HG03039 (cell line): ENCODE measurements at regions not wholly inside any gene's neighbourhood (a gene's known extent, or its start where the extent isn't known, plus 50 kb on each side); places are given as distances from the start of the nearest gene placed in this dataset.
"Not testable (repeated sequence)": the region's sequence is repeated elsewhere in the genome, so short reads cannot be mapped to it uniquely, and the experiment has no call there.

Experiments
- ATAC-seq: cut with Tn5 transposase; IDR thresholded peaks from one replicate; pipeline ENCODE4 v1.9.1; 2021; ENCODE audit warnings: mild to moderate bottlenecking, moderate library complexity; ENCODE audit not compliant: unreplicated experiment

DNA sequence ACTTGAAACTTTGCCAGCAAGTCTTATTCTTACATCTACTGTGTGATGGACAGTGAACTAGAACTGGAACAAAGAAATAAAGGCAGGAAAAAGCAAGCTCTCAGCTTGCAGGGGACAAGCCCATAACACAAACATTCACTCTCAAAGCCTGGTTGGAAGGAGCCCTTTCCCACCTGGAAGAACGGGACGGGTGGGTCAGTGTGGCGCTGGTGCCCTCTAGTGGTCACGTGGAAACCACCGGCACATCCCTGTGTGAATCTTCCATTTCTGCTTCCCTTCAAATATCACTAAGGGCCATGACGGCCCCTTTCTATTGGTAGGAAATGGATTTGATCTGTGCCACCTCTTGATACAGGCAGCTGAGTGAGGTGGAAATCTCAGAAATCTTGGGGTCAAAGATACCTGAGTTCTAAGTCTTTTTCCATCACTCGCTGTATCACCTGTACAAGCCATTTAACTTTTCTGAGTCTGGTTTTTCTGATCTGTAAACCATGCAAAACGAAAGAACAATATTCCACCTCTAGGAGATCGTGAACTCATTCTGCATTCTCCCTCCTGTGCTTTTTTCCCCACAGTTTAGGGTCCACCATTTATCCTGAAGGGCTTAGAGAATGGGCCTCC, 211.6 kb downstream of the MSX2 start:
- no peak for ATAC-seq

DNA sequence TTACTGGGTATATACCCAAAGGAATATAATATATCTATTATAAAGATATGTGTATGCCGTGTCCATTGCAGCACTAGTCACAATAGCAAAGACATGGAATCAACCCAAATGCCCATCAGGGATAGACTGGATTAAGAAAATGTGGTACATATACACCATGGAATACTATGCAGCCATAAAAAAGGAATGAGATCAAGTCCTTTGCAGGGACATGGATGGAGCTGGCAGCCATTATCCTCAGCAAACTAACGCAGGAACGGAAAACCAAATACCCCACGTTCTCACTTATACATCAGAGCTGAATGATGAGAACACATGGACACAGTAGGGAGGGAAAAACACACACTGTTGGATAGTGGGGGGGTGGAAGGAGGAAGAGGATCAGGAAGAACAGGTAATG, 206.7 kb downstream of the MSX2 start:
- ATAC-seq: not testable (repeated sequence)

GRCh38 chr5:174925586-174925985, 201.2 kb downstream of the MSX2 start:
- no peak for ATAC-seq

GRCh38 chr5:174922955-174923354, 198.6 kb downstream of the MSX2 start:
- ATAC-seq: no peak

DNA sequence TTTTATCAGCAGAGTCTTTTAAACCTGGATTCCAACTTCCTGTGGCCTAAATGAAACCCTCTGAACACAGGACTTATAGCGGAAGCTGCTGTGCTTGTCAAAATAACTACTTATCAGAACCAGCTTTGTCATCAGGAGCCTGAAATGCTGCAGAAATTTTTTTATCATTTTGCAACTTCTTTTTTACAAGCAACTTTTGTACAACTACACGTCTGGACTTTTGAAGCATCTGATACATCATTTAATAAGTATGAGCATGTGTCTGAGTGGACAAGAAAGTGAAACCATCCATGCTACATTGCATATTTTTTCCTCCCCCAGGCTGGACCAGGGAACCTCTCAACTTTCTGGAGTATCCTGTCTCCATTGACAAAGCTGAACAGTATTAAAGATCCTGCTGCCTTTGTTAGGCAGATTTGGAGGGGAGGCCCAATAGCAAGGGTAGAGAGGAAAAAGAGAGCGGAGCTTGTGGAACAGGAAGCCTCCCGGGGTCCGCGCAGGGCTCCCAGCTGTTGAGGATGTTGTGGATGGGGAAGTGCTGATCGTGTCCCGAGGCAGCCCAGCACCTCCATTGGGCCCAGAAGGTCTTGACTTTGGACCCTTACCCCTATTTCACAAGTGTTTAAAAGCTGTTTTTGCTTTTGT, 196.6 kb downstream of the MSX2 start:
- no peak for ATAC-seq

DNA sequence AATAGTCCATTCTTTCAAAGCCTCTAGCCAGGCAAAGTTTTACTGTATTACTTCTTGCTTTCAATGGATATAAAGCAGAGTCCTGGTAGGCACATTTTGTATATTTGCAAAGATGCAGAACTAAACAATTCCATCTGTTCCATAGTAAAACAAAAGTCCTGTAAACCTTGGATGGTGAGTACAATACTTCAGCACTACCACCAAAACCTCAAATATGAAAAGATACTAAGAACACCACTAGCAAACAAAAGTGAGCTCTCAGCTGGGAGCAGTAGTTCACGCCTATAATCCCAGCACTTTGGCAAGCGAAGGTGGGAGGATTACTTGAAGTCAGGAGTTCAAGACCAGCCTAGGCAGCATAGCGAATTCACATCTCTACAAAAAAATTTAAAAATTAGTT, 195.0 kb downstream of the MSX2 start:
- no peak for ATAC-seq

GRCh38 chr5:174918655-174919054, 194.3 kb downstream of the MSX2 start:
- ATAC-seq: no peak

GRCh38 chr5:174917976-174918554, 193.7 kb downstream of the MSX2 start:
- no peak for ATAC-seq

DNA sequence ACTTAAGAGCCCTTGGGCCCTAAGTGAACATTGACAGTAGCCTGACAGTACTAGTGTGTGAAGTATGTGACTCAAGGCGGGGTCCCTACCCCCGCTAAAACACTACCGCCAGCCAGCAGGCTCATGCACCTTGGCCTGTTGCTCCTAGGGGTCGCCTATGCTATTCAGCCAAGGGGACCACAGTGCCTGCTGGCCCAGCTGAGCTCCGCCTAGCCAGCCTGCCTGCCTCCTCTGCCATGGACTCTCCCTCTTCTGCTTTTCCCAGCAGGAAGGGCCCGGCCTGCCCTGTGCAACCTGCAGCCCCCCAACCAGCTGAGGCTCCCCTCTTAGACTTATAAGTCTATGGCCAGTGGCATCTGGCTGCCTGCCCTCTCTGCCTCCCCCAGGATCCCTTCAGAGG, 193.1 kb downstream of the MSX2 start:
- ATAC-seq: not testable (repeated sequence)

DNA sequence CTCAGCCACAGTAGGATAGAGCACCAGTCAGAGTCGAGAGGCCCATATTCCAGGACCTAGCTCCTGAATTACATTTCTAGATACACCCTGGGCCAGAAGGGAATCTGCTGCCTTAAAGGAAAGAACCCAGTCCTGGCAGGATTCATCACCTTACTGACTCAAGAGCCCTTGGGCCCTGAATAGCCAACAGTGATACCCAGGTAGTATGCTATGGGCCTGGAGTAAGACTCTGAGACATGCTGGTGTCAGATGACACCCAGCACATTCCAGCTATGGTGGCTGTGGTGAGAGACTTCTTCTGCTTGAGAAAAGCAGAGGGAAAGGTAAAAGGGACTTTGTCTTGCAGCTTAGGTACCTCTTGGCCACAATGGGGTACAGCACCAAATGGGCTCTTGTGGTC, 192.5 kb downstream of the MSX2 start:
- not testable (repeated sequence) for ATAC-seq

GRCh38 chr5:174916227-174916626, 191.8 kb downstream of the MSX2 start:
- ATAC-seq: no peak

GRCh38 chr5:174911118-174911517, 186.7 kb downstream of the MSX2 start:
- no peak for ATAC-seq

- peak; percentile 61 for ATAC-seq
These were observed 185.9 kb downstream of the MSX2 start for GRCh38 chr5:174910245-174910737.

- ATAC-seq: no peak
These were observed 178.9 kb downstream of the MSX2 start for GRCh38 chr5:174903172-174903732.

DNA sequence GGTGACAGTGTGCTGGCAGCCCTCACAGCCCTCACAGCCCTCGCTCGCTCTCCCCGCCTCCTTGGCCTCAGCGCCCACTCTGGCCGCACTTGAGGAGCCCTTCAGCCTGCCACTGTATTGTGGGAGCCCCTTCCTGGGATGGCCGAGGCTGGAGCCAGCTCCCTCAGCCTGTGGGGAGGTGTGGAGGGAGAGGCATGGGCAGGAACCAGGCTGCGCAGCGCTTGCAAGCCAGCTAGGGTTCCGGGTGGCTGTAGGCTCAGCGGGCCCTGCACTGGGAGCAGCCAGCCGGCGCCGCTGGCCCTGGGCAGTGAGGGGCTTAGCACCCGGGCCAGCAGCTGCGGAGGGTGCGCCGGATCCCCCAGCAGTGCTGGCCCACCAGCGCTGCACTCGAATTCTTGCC, 177.0 kb downstream of the MSX2 start:
- ATAC-seq: no peak

GRCh38 chr5:174900240-174900865, 176.0 kb downstream of the MSX2 start:
- no peak for ATAC-seq

DNA sequence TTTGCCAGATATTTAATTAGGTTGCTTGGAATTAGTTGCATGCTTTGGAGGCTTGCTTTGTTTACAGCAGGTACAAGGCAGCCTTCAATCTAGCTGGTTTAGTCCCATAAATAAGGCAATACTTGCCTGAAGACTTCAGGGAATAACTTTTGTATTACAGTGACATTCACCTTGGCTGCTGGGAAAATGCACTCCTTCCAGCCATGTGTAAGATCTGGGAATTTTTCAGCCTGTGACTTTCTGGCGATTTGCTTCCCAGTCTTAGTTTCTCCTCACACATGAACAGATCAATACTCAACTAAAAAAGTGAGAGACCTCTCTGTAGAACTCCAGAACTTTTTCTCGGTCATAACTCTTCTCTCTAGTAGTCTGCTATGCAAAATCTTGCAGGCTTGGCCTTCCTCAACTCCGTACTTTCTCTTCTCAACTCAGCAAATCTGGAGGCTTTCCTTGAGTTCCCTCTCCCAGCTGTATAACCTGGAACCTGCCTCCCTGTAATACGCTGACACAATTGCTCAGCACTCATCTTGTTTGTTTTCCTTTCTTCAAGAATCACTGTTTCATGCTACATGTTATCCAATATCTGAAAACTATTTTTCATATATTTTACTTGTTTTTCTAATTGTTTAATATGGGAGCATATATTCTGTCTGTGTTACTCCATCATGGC, 173.0 kb downstream of the MSX2 start:
- no peak for ATAC-seq

- ATAC-seq: no peak
These were observed 171.0 kb downstream of the MSX2 start for GRCh38 chr5:174895360-174895759.

GRCh38 chr5:174892742-174893141, 168.4 kb downstream of the MSX2 start:
- ATAC-seq: no peak

- ATAC-seq: not testable (repeated sequence)
These were observed 156.2 kb downstream of the MSX2 start for GRCh38 chr5:174880412-174881200.
